ENCODE measurements at regions not wholly inside any gene's neighbourhood (a gene's known extent, or its start where the extent isn't known, plus 50 kb on each side); places are given as distances from the start of the nearest gene placed in this dataset.

- DNase-seq = no peak
Measured at GRCh38 chr1:93815366-93816110, 63.5 kb downstream of the DNTTIP2 start.

GRCh38 chr1:93814795-93815340 is 64.1 kb downstream of the DNTTIP2 start:
- DNase-seq = no peak

GRCh38 chr1:93814059-93814794 is 64.8 kb downstream of the DNTTIP2 start:
- DNase-seq = peak; percentile 79

GRCh38 chr1:93813076-93813475 is 65.9 kb downstream of the DNTTIP2 start:
- no peak for DNase-seq

GRCh38 chr1:93811326-93812065 is 67.5 kb downstream of the DNTTIP2 start:
- no peak for DNase-seq

GRCh38 chr1:93810316-93810715 is 68.7 kb downstream of the DNTTIP2 start:
- DNase-seq = no peak

- DNase-seq = no peak
Measured at GRCh38 chr1:93808871-93809270, 70.1 kb downstream of the DNTTIP2 start.

GRCh38 chr1:93807311-93807930 is 71.6 kb downstream of the DNTTIP2 start:
- no peak for DNase-seq

- DNase-seq = no peak
Measured at GRCh38 chr1:93805027-93805610, 73.9 kb downstream of the DNTTIP2 start.

- no peak for DNase-seq
Measured at GRCh38 chr1:93804412-93804811, 74.6 kb downstream of the DNTTIP2 start.

- DNase-seq = no peak
Measured at GRCh38 chr1:93801471-93801870, 77.5 kb downstream of the DNTTIP2 start.

GRCh38 chr1:93800856-93801255 is 78.2 kb downstream of the DNTTIP2 start:
- no peak for DNase-seq

GRCh38 chr1:93798291-93798690 is 80.7 kb downstream of the DNTTIP2 start:
- peak; percentile 5 for DNase-seq

GRCh38 chr1:93784538-93784937 is 94.5 kb downstream of the DNTTIP2 start:
- no peak for DNase-seq

- DNase-seq = no peak
Measured at GRCh38 chr1:93783876-93784275, 95.1 kb downstream of the DNTTIP2 start.

GRCh38 chr1:93779540-93780165 is 98.0 kb upstream of the BCAR3 start:
- DNase-seq = no peak

GRCh38 chr1:93778457-93778856 is 96.8 kb upstream of the BCAR3 start:
- no peak for DNase-seq

GRCh38 chr1:93777255-93777654 is 95.6 kb upstream of the BCAR3 start:
- DNase-seq = no peak

- no peak for DNase-seq
Measured at GRCh38 chr1:93776728-93777127, 95.1 kb upstream of the BCAR3 start.

GRCh38 chr1:93775224-93775623 is 93.6 kb upstream of the BCAR3 start:
- no peak for DNase-seq

- no peak for DNase-seq
Measured at GRCh38 chr1:93774707-93775106, 93.1 kb upstream of the BCAR3 start.

Data from NCI-H446 treated with DMSO at 0.1 percent for 48 hours (cell line).